OCI-LY7 (cell line): ENCODE measurements at regions not wholly inside any gene's neighbourhood (a gene's known extent, or its start where the extent isn't known, plus 50 kb on each side); places are given as distances from the start of the nearest gene placed in this dataset.

Experiments used
- BruUV-seq: library from RNA; stranded (reverse); fragments of 400-500 nt; replicated peaks from 2 replicates; lab custom pipeline; 2021; lab: Mats Ljungman, UMichigan
- CTCF ChIA-PET: fragments of 300-600 bp; sonication (Branson Sonifier 250); formaldehyde crosslinking; loops from one replicate; lab custom pipeline; 2022; ENCODE audit warnings: antibody characterized with exemption; ENCODE audit not compliant: unreplicated experiment; lab: Charles Lee
- POLR2A ChIA-PET: fragments of 300-600 bp; sonication (Branson Sonifier 250); formaldehyde crosslinking; loops from one replicate; lab custom pipeline; 2022; ENCODE audit warnings: antibody characterized with exemption; lab: Charles Lee
- DNase-seq: peaks from one replicate; pipeline ENCODE4 v3.0.0-alpha.2; 2015; ENCODE audit warnings: low spot score
- H2AFZ ChIP-seq: fragments of 200-600 bp; sonication (generic), shearing (Covaris generic); 2 replicates; pipeline ENCODE4 v1.6.1; 2014; ENCODE audit warnings: mild to moderate bottlenecking, antibody characterized with exemption, low read length, moderate library complexity
- H3K27ac ChIP-seq: fragments of 200-600 bp; sonication (generic); 2 replicates; pipeline ENCODE4 v1.5.1; 2014; ENCODE audit warnings: mixed run types, low read depth, mild to moderate bottlenecking, moderate library complexity, low read length, inconsistent platforms; ENCODE audit not compliant: poor library complexity, severe bottlenecking
- H3K36me3 ChIP-seq: fragments of 200-600 bp; sonication (generic); 2 replicates; pipeline ENCODE4 v1.6.1; 2014; ENCODE audit warnings: mild to moderate bottlenecking, antibody characterized with exemption, low read length, moderate library complexity, mixed read lengths; ENCODE audit not compliant: insufficient read depth
- H3K4me1 ChIP-seq: fragments of 200-600 bp; sonication (generic); 2 replicates; pipeline ENCODE4 v1.5.1; 2014; ENCODE audit warnings: mild to moderate bottlenecking, low read length; ENCODE audit not compliant: insufficient read depth, poor library complexity, severe bottlenecking
- H3K4me2 ChIP-seq: fragments of 200-600 bp; sonication (generic); 2 replicates; pipeline ENCODE4 v1.6.1; 2014; ENCODE audit warnings: mild to moderate bottlenecking, low read length
- H3K4me3 ChIP-seq: fragments of 200-600 bp; sonication (generic); 2 replicates; pipeline ENCODE4 v1.5.1; 2014; ENCODE audit warnings: mild to moderate bottlenecking, low read depth, low read length; ENCODE audit not compliant: poor library complexity, severe bottlenecking
- H3K79me2 ChIP-seq: fragments of 200-600 bp; sonication (generic); 2 replicates; pipeline ENCODE4 v1.6.1; 2016; ENCODE audit warnings: low read depth, mild to moderate bottlenecking, low read length, moderate library complexity, mixed read lengths; ENCODE audit not compliant: insufficient read depth
- H3K9me2 ChIP-seq: fragments of 200-600 bp; sonication (generic); 2 replicates; pipeline ENCODE4 v1.6.1; 2016; ENCODE audit warnings: mild to moderate bottlenecking, low read length, mixed read lengths; ENCODE audit not compliant: insufficient read depth
- H3K9me3 ChIP-seq: fragments of 200-600 bp; sonication (generic); 2 replicates; pipeline ENCODE4 v1.6.1; 2014; ENCODE audit warnings: mild to moderate bottlenecking, mixed run types, low read length, mixed read lengths
- H4K20me1 ChIP-seq: fragments of 200-600 bp; sonication (generic); 2 replicates; pipeline ENCODE4 v1.6.1; 2014; ENCODE audit warnings: mild to moderate bottlenecking, antibody characterized with exemption, low read length, moderate library complexity, mixed read lengths; ENCODE audit not compliant: insufficient read depth
- EZH2phosphoT487 ChIP-seq: fragments of 200-600 bp; sonication (generic); IDR thresholded peaks from 2 replicates; pipeline ENCODE4 v1.6.1; 2018; ENCODE audit warnings: low read depth, borderline replicate concordance, mild to moderate bottlenecking, mixed run types, antibody characterized with exemption, low read length, moderate library complexity, mixed read lengths
- intact Hi-C: fragments of 100-400 bp; cut with micrococcal nuclease; formaldehyde crosslinking; loops from one replicate; pipeline ENCODE4 v1.10.0; 2022; ENCODE audit not compliant: unreplicated experiment
- TF ChIP-seq, protein P1 (sequence below): fragments of 200-600 bp; sonication (generic); conservative IDR thresholded peaks from 2 replicates; pipeline ENCODE4 v1.5.1; 2014; ENCODE audit warnings: mild to moderate bottlenecking, antibody characterized with exemption, low read length, moderate library complexity, mixed read lengths

DNA sequence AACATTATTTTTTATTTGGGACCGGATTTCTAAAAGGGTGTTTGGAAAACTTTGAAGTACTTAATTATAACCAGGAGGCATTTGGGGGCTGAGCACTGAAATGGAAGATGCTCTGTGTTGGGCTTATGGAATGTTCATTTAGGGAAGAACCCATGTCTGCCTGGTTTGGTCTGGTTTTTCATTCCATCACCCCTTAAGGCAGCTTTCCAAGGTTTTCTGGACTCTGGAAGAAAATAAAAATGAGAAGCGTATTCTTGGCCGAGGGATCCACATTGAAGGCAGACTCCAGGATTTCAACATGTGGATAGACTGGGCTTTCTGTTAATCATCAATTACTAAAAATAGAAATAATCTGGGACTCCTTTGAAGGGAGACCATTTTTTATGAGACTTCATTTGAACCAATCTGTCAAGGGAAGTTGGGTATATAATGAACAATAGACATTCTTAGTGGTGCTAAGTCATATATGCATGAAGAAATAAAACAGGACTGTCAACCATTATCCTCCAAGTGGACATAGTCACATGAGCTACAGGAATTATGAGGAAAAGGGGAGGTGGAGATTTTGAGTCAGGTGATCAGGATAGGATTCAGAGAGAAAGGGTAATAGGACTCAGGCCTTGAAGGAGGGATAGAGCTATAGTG lies 270.5 kb upstream of the ADAMTS9 start:
- DNase-seq, result no peak
- no peaks in the 10 kb centered on the region for H3K4me1 ChIP-seq
- intact Hi-C loops, result no loop called here
- H3K4me3 ChIP-seq, result no peak overlapping the region
- H3K9me2 ChIP-seq, result no peaks in the 10 kb centered on the region
- no peaks in the 10 kb centered on the region for H4K20me1 ChIP-seq
- CTCF ChIA-PET, result no interaction called here
- POLR2A ChIA-PET, result no interaction called here
- no peaks in the 10 kb centered on the region for H3K36me3 ChIP-seq
- no peak overlapping the region for H2AFZ ChIP-seq
- H3K27ac ChIP-seq, result no peak overlapping the region
- H3K4me2 ChIP-seq, result no peak overlapping the region
- BruUV-seq, result no TSS peak
- H3K79me2 ChIP-seq, result no peaks in the 10 kb centered on the region
- H3K9me3 ChIP-seq, result no peaks in the 10 kb centered on the region
- TF ChIP-seq, protein P1, sequence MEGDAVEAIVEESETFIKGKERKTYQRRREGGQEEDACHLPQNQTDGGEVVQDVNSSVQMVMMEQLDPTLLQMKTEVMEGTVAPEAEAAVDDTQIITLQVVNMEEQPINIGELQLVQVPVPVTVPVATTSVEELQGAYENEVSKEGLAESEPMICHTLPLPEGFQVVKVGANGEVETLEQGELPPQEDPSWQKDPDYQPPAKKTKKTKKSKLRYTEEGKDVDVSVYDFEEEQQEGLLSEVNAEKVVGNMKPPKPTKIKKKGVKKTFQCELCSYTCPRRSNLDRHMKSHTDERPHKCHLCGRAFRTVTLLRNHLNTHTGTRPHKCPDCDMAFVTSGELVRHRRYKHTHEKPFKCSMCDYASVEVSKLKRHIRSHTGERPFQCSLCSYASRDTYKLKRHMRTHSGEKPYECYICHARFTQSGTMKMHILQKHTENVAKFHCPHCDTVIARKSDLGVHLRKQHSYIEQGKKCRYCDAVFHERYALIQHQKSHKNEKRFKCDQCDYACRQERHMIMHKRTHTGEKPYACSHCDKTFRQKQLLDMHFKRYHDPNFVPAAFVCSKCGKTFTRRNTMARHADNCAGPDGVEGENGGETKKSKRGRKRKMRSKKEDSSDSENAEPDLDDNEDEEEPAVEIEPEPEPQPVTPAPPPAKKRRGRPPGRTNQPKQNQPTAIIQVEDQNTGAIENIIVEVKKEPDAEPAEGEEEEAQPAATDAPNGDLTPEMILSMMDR, result no peak
- no peak for TF ChIP-seq EZH2phosphoT487

DNA sequence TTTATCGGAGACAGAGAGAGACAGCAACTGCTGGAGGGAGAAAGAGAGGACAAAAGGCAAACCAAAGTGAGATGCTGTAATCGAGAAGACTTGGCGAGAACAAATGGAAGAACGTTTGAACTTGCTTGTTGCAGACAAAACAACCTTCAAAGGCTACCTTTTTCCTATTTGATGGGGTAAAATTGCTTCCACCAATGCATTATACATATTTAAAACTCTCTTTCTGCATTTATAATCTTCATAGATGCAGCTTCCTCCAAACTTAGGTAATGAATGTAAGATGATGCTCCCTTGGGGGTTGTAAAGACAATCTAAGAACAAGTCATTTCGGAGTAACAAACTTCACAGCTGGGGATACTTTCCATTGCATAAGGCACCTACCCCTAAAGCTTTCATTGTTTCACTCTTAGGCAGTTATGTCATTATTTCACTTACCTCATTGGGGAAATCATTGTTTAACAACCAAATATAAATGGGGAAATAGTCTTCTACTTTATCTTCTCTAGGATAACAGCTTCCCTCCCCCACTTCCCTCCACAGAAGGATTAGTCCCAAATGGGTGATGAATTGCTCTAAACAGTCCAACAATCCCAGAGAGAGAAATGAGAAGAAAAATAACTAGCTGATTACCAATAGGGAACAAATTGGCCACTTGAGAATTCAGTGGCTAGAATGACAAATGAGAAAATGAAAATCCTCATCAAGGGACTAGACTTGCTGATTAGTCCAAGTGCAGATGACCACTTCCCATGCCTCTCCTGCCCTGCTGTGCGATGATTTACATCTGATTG lies 269.8 kb upstream of the ADAMTS9 start:
- intact Hi-C loops, result no loop called here
- H3K9me2 ChIP-seq, result no peaks in the 10 kb centered on the region
- POLR2A ChIA-PET, result interaction anchor here (0.6 kb wide), 1 partner anchor 1288 kb away, joined by 3 read pairs; no protein-coding TSS in a partner anchor
- no peak for TF ChIP-seq EZH2phosphoT487
- TF ChIP-seq, protein P1, result no peak
- H3K9me3 ChIP-seq, result no peaks in the 10 kb centered on the region
- H3K27ac ChIP-seq, result no peak overlapping the region
- H3K36me3 ChIP-seq, result no peaks in the 10 kb centered on the region
- no TSS peak for BruUV-seq
- H2AFZ ChIP-seq, result no peak overlapping the region
- H4K20me1 ChIP-seq, result no peaks in the 10 kb centered on the region
- DNase-seq, result no peak
- H3K4me2 ChIP-seq, result no peak overlapping the region
- H3K79me2 ChIP-seq, result no peaks in the 10 kb centered on the region
- H3K4me3 ChIP-seq, result no peak overlapping the region
- no peaks in the 10 kb centered on the region for H3K4me1 ChIP-seq
- CTCF ChIA-PET, result no interaction called here
